IMR-90 (cell line): ENCODE measurements at regions not wholly inside any gene's neighbourhood (a gene's known extent, or its start where the extent isn't known, plus 50 kb on each side); places are given as distances from the start of the nearest gene placed in this dataset.

Source experiments
- ATAC-seq: fragments of 200-7000 bp; cut with Tn5 transposase; 2 replicates; pipeline ENCODE4 v1.9.1; 2020; ENCODE audit warnings: low read depth, mild to moderate bottlenecking, moderate library complexity
- BruUV-seq: library from RNA; stranded (reverse); fragments of 400-500 nt; replicated peaks from 2 replicates; lab custom pipeline; 2021; lab: Mats Ljungman, UMichigan
- CTCF ChIA-PET: fragments of 300-600 bp; formaldehyde crosslinking; extraction: SDS; loops from one replicate; lab custom pipeline; 2021; ENCODE audit warnings: antibody characterized with exemption; lab: Yijun Ruan, JAX
- POLR2A ChIA-PET: fragments of 300-600 bp; sonication (Branson Sonifier 250); formaldehyde crosslinking; loops from one replicate; lab custom pipeline; 2022; ENCODE audit warnings: antibody characterized with exemption; ENCODE audit not compliant: unreplicated experiment; lab: Charles Lee
- DNase-seq: peaks from one replicate; pipeline ENCODE4 v3.0.0; 2013
- H2AFZ ChIP-seq: replicated peaks from 2 replicates; pipeline ENCODE3; 2013; ENCODE audit warnings: low read length, mild to moderate bottlenecking; ENCODE audit not compliant: poor library complexity
- H2AK5ac ChIP-seq: 2 replicates; pipeline ENCODE4 v1.6.1; 2013; ENCODE audit warnings: low read depth, low read length, inconsistent platforms
- H2AK9ac ChIP-seq: replicated peaks from 2 replicates; pipeline ENCODE3; 2013; ENCODE audit warnings: mild to moderate bottlenecking, low read depth, low read length, moderate library complexity; ENCODE audit not compliant: poor library complexity
- H2BK120ac ChIP-seq: 2 replicates; pipeline ENCODE4 v1.6.1; 2013; ENCODE audit warnings: low read depth, low read length, inconsistent platforms
- H2BK15ac ChIP-seq: 3 replicates; pipeline ENCODE4 v1.6.1; 2013; ENCODE audit warnings: low read depth, low read length, inconsistent platforms
- H2BK20ac ChIP-seq: 2 replicates; pipeline ENCODE4 v1.6.1; 2013; ENCODE audit warnings: low read depth, mild to moderate bottlenecking, inconsistent platforms, low read length, moderate library complexity
- H2BK5ac ChIP-seq: 2 replicates; pipeline ENCODE4 v1.6.1; 2013; ENCODE audit warnings: mild to moderate bottlenecking, low read depth, low read length, inconsistent platforms; ENCODE audit not compliant: poor library complexity, severe bottlenecking
- H3K14ac ChIP-seq: replicated peaks from 2 replicates; pipeline ENCODE4 v1.6.1; 2013; ENCODE audit warnings: low read depth, low read length, inconsistent platforms
- H3K18ac ChIP-seq: 2 replicates; pipeline ENCODE4 v1.6.1; 2013; ENCODE audit warnings: low read depth, low read length, control low read depth
- H3K23ac ChIP-seq: 2 replicates; pipeline ENCODE4 v1.6.1; 2013; ENCODE audit warnings: low read depth, low read length, inconsistent platforms
- H3K27ac ChIP-seq: 2 replicates; pipeline ENCODE4 v1.5.1; 2013; ENCODE audit warnings: mild to moderate bottlenecking, control low read depth, low read length; ENCODE audit not compliant: insufficient read depth
- H3K27me3 ChIP-seq: 2 replicates; pipeline ENCODE4 v1.6.1; 2013; ENCODE audit warnings: low read length; ENCODE audit not compliant: control insufficient read depth, insufficient read depth
- H3K36me3 ChIP-seq: 2 replicates; pipeline ENCODE4 v1.6.1; 2013; ENCODE audit warnings: low read length, mixed read lengths; ENCODE audit not compliant: control insufficient read depth, insufficient read depth
- H3K4ac ChIP-seq: 2 replicates; pipeline ENCODE4 v1.6.1; 2013; ENCODE audit warnings: low read depth, low read length, inconsistent platforms
- H3K4me1 ChIP-seq: 2 replicates; pipeline ENCODE4 v1.6.1; 2013; ENCODE audit warnings: low read length, mixed read lengths; ENCODE audit not compliant: control insufficient read depth, insufficient read depth
- H3K4me2 ChIP-seq: 2 replicates; pipeline ENCODE4 v1.6.1; 2013; ENCODE audit warnings: low read depth, mild to moderate bottlenecking, control low read depth, low read length, moderate library complexity
- H3K4me3 ChIP-seq: 2 replicates; pipeline ENCODE4 v1.5.1; 2013; ENCODE audit warnings: low read depth, mild to moderate bottlenecking, control low read depth, low read length, moderate library complexity; ENCODE audit not compliant: insufficient read depth
- H3K56ac ChIP-seq: 2 replicates; pipeline ENCODE4 v1.6.1; 2013; ENCODE audit warnings: low read length, inconsistent platforms; ENCODE audit not compliant: insufficient read depth; ENCODE audit errors: extremely low read depth
- H3K79me1 ChIP-seq, 2 experiments: 2 replicates each; pipeline ENCODE4 v1.6.1; 2013; ENCODE audit warnings: low read length in 2 of 2, inconsistent platforms in 1 of 2, low read depth in 1 of 2
- H3K9ac ChIP-seq: 2 replicates; pipeline ENCODE4 v1.6.1; 2013; ENCODE audit warnings: low read depth, low read length, control low read depth
- H3K9me1 ChIP-seq: 2 replicates; pipeline ENCODE4 v1.6.1; 2013; ENCODE audit warnings: low read length, inconsistent platforms; ENCODE audit not compliant: insufficient read depth
- H3K9me3 ChIP-seq: 2 replicates; pipeline ENCODE4 v1.6.1; 2013; ENCODE audit warnings: low read length; ENCODE audit not compliant: control insufficient read depth, insufficient read depth
- H4K20me1 ChIP-seq: 2 replicates; pipeline ENCODE4 v1.6.1; 2013; ENCODE audit warnings: low read length, inconsistent platforms; ENCODE audit not compliant: insufficient read depth
- H4K5ac ChIP-seq: 2 replicates; pipeline ENCODE4 v1.6.1; 2013; ENCODE audit warnings: mild to moderate bottlenecking, low read depth, low read length, control low read depth
- H4K8ac ChIP-seq, 2 experiments: 2 replicates each; pipeline ENCODE4 v1.6.1; 2013; ENCODE audit warnings: low read depth in 2 of 2, low read length in 2 of 2, control low read depth in 1 of 2, inconsistent platforms in 1 of 2
- H4K91ac ChIP-seq: 2 replicates; pipeline ENCODE4 v1.6.1; 2013; ENCODE audit warnings: low read depth, low read length, inconsistent platforms; ENCODE audit not compliant: insufficient read depth
- BHLHE40 ChIP-seq: fragments of 150-350 bp; IDR thresholded peaks from 2 replicates; pipeline ENCODE4 v1.6.1; 2016; ENCODE audit warnings: mild to moderate bottlenecking, low read depth, low read length
- CEBPB ChIP-seq: IDR thresholded peaks from 2 replicates; pipeline ENCODE4 v1.6.1; 2012; ENCODE audit warnings: low read depth, low read length, improper control_type of control experiment
- CHD1 ChIP-seq: IDR thresholded peaks from 2 replicates; pipeline ENCODE4 v1.6.1; 2012; ENCODE audit warnings: low read depth, low read length, improper control_type of control experiment
- CTCF ChIP-seq: conservative IDR thresholded peaks from 2 replicates; pipeline ENCODE4 v1.5.1; 2012; ENCODE audit warnings: mild to moderate bottlenecking, low read depth, low read length, improper control_type of control experiment
- ELK1 ChIP-seq: fragments of 150-350 bp; IDR thresholded peaks from 2 replicates; pipeline ENCODE4 v1.6.1; 2016; ENCODE audit warnings: low read depth, mild to moderate bottlenecking, low read length, moderate library complexity, borderline replicate concordance
- FOS ChIP-seq: fragments of 150-350 bp; IDR thresholded peaks from 2 replicates; pipeline ENCODE4 v1.6.1; 2016; ENCODE audit warnings: low read depth, low read length
- MAFK ChIP-seq: IDR thresholded peaks from 2 replicates; pipeline ENCODE4 v1.6.1; 2012; ENCODE audit warnings: low read depth, low read length, improper control_type of control experiment
- MAZ ChIP-seq: IDR thresholded peaks from 2 replicates; pipeline ENCODE4 v1.6.1; 2012; ENCODE audit warnings: low read depth, mild to moderate bottlenecking, low read length, improper control_type of control experiment, moderate library complexity, borderline replicate concordance
- MXI1 ChIP-seq: IDR thresholded peaks from 2 replicates; pipeline ENCODE4 v1.6.1; 2012; ENCODE audit warnings: low read depth, mild to moderate bottlenecking, low read length, moderate library complexity, borderline replicate concordance
- NFE2L2 ChIP-seq: fragments of 150-350 bp; IDR thresholded peaks from 2 replicates; pipeline ENCODE4 v1.6.1; 2016; ENCODE audit warnings: low read depth, mild to moderate bottlenecking, low read length
- POLR2A ChIP-seq: IDR thresholded peaks from 2 replicates; pipeline ENCODE4 v1.6.1; 2012; ENCODE audit warnings: mild to moderate bottlenecking, low read depth, low read length
- RAD21 ChIP-seq: IDR thresholded peaks from 2 replicates; pipeline ENCODE4 v1.6.1; 2012; ENCODE audit warnings: low read length, improper control_type of control experiment
- RCOR1 ChIP-seq: IDR thresholded peaks from 2 replicates; pipeline ENCODE4 v1.6.1; 2012; ENCODE audit warnings: mild to moderate bottlenecking, low read length, improper control_type of control experiment; ENCODE audit not compliant: insufficient replicate concordance
- RFX5 ChIP-seq: IDR thresholded peaks from 2 replicates; pipeline ENCODE4 v1.8.0; 2012; ENCODE audit warnings: low read depth, mild to moderate bottlenecking, low read length, moderate library complexity
- SMC3 ChIP-seq: fragments of 150-350 bp; IDR thresholded peaks from 2 replicates; pipeline ENCODE4 v1.6.1; 2016; ENCODE audit warnings: low read depth, mild to moderate bottlenecking, antibody characterized with exemption, low read length, moderate library complexity
- USF2 ChIP-seq: fragments of 150-350 bp; IDR thresholded peaks from 2 replicates; pipeline ENCODE4 v1.6.1; 2017; ENCODE audit warnings: mild to moderate bottlenecking, antibody characterized with exemption, low read length, low read depth
- WGBS, 2 experiments: methylation state at CpG; one replicate each; pipeline versions ENCODE4 v1.1.5 to v1.1.7; 2013; ENCODE audit warnings: missing lambda C conversion rate in 2 of 2; ENCODE audit not compliant: insufficient read length in 1 of 2; ENCODE audit errors: extremely low coverage in 2 of 2; 5-methylcytosine and 5-hydroxymethylcytosine counted together
- dilution Hi-C: fragments of 300-500 bp; cut with HindIII; formaldehyde crosslinking; loops from one replicate; pipeline ENCODE4 v1.14.3; 2018; ENCODE audit warnings: low sequenced_read_pairs; ENCODE audit not compliant: unreplicated experiment
- in situ Hi-C: fragments of 300-500 bp; cut with MboI; formaldehyde crosslinking; loops from 3 replicates; pipeline ENCODE4 v1.14.3; 2019; ENCODE audit warnings: low sequenced_read_pairs, inconsistent platforms, mixed read lengths
- intact Hi-C: fragments of 100-400 bp; cut with micrococcal nuclease; formaldehyde crosslinking; loops from 2 replicates; pipeline ENCODE4 v1.10.0; 2022

GRCh38 chr5:87784311-87784710 is 371.6 kb upstream of the CCNH start:
- Histone ChIP-seq H4K8ac (no peak overlapping the region), H2BK20ac (no peak overlapping the region), H3K18ac (no peak overlapping the region), H3K4me1 (no peaks in the 10 kb centered on the region), H3K9ac (no peak overlapping the region), H2AK9ac (no peak overlapping the region), H2AK5ac (no peak overlapping the region), H3K27me3 (no peaks in the 10 kb centered on the region; the same call in 1 of the 2 replicates), H3K9me1 (no peaks in the 10 kb centered on the region), H4K5ac (no peak overlapping the region), H4K20me1 (no peaks in the 10 kb centered on the region), H3K23ac (no peak overlapping the region), H3K9me3 (no peaks in the 10 kb centered on the region), H3K4me2 (no peak overlapping the region), H3K4ac (no peak overlapping the region), H3K36me3 (no peaks in the 10 kb centered on the region), H3K4me3 (no peak overlapping the region), H3K27ac (no peak overlapping the region), H2BK5ac (no peak overlapping the region), H3K56ac (no peak overlapping the region), H3K79me1 (no peaks in the 10 kb centered on the region), H2BK120ac (no peak overlapping the region), H2AFZ (no peak overlapping the region), H3K14ac (no peak overlapping the region), H4K91ac (no peak overlapping the region), H2BK15ac (no peak overlapping the region)
- in situ Hi-C loops (loop anchor here (10.0 kb wide), 1 partner anchor 900 kb away; no protein-coding TSS in a partner anchor), intact Hi-C loops (no loop called here), dilution Hi-C loops (no loop called here)
- no CpG with 5 or more reads among the region's 1 CpG for WGBS, 2 experiments
- POLR2A ChIA-PET: no interaction called here
- ATAC-seq: no peak
- no peak for TF ChIP-seq USF2
- TF ChIP-seq RFX5: no peak
- TF ChIP-seq MAZ: no peak
- no peak for TF ChIP-seq SMC3
- TF ChIP-seq RAD21: no peak
- TF ChIP-seq CTCF: no peak
- no peak for TF ChIP-seq MAFK
- no peak for TF ChIP-seq RCOR1
- no peak for TF ChIP-seq MXI1
- TF ChIP-seq POLR2A: no peak
- TF ChIP-seq BHLHE40: no peak
- no peak for TF ChIP-seq CEBPB
- TF ChIP-seq NFE2L2: no peak
- TF ChIP-seq FOS: no peak
- TF ChIP-seq ELK1: no peak
- TF ChIP-seq CHD1: no peak
- no peak for DNase-seq
- BruUV-seq: no TSS peak
- CTCF ChIA-PET: no interaction called here
